ENCODE measurements at regions not wholly inside any gene's neighbourhood (a gene's known extent, or its start where the extent isn't known, plus 50 kb on each side); places are given as distances from the start of the nearest gene placed in this dataset.

DNA sequence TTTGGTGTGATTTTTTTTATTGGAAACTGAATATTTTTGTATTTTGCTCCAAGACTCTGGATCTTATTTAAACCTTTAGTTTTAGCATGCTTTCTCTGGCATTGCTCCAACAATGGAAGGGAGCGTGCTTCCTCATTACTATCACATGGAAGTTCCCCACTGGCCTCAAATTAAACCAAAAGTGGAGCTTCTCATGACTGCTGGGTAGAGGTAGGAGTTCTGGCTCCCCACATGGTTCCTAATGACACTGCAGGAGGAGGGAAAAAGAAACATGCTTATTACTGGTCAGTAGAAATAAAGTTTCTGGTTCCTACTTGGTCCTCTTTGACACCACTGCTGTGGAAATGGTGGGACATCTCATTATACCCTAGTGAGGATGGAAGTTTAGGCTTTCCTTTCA, 310.5 kb downstream of the PTGER3 start:
- TF ChIP-seq, protein P1, sequence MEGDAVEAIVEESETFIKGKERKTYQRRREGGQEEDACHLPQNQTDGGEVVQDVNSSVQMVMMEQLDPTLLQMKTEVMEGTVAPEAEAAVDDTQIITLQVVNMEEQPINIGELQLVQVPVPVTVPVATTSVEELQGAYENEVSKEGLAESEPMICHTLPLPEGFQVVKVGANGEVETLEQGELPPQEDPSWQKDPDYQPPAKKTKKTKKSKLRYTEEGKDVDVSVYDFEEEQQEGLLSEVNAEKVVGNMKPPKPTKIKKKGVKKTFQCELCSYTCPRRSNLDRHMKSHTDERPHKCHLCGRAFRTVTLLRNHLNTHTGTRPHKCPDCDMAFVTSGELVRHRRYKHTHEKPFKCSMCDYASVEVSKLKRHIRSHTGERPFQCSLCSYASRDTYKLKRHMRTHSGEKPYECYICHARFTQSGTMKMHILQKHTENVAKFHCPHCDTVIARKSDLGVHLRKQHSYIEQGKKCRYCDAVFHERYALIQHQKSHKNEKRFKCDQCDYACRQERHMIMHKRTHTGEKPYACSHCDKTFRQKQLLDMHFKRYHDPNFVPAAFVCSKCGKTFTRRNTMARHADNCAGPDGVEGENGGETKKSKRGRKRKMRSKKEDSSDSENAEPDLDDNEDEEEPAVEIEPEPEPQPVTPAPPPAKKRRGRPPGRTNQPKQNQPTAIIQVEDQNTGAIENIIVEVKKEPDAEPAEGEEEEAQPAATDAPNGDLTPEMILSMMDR (IDR thresholded peaks at IDR 0.05), result no peak
- no peak for TF ChIP-seq POLR2A (IDR thresholded peaks at IDR 0.05)

Data from adrenal gland (tissue), 5 donors.